DMS79 treated with DMSO at 0.1 percent for 48 hours (cell line): ENCODE measurements at regions not wholly inside any gene's neighbourhood (a gene's known extent, or its start where the extent isn't known, plus 50 kb on each side); places are given as distances from the start of the nearest gene placed in this dataset.
"Not testable (repeated sequence)": the region's sequence is repeated elsewhere in the genome, so short reads cannot be mapped to it uniquely, and the experiment has no call there.

Experiments used
- DNase-seq: peaks from one replicate; lab custom pipeline; 2025; lab: John Stamatoyannopoulos, UW

DNA sequence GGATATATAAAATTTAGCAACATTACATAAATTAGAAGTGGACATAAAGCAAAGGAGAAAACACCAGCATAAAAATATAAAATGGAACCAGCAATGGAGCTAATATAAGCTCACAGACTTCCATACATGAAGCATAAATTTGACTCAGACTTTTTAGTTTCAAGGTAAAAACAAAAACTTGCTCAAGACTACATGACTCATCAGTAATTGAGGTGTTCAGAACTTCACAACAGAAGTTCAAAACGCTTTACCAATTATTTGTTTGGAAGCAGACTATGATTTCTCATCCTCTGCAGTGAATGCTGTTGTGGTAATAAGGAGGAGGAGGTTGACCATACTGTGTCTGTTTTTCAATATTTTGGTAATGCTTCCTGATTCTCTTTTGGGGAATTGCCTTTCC, 192.0 kb upstream of the MEIS1 start:
- not testable (repeated sequence) for DNase-seq

DNA sequence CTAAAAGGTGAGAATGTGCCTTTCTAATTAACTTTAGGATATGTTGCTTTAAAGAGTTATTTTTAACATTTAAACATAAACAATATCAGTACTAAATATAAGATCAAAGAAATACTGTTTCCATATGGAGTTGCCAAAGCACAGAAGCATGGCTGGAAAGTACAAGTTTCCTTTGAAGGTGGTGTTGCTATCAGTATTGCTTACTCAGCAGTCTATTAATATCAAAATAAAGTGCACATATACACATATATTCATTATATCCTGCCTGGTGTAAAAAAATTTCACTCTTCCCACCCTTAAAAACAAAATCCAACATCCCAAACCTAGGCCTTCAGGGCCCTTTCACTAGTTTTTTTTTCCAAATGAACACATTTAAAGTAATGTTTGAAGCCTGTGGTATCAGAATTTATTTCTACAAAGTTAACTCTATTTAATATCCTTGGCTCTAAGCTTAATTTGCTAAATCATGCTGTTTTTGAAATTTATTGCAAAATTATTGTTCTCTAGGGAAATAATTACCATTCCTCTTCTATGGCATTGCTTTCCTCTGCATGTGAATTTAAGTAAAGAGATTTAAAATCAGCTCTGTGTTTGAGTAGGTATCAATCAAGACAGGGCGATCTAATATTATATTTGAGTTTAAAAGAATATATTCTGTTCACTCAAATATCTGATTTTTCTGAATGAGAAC, 192.7 kb upstream of the MEIS1 start:
- no peak for DNase-seq

DNA sequence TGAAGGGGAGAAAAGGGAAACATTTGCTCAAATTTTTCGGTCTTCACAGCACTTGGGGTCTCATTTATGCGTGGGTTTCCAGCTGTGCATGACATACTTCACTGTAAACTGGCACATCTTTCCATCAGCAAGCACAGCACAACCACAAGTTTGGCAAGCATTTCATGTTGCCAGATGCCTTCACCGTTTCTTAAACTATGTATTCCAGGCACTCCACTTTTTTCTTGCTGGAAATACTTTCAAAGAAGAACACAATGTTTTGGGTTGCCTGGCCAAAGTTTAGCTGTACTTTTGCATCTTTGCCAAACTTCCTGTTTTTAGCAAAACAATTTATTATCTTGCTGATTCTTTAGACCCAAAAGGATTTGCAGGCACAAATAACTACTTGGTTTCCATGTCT, 194.6 kb upstream of the MEIS1 start:
- no peak for DNase-seq

DNA sequence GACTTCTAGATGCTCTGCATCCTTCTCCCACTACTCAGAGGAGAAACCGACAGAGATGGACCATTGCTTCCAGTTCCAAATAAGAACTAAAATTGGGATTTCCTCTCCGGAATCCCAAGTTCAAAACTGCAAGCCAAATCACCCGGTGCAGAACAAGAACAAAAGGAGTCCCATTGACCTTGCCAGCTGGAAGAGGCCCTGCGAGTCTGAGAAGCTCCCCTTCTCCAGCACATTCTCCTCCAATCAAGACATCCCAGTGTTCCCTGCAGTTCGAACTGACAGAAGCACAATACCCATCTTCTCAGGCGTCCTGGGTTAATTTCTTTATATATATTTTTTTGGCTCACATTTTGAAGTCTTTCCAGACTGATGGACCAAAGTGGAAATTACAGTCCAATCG, 195.3 kb upstream of the MEIS1 start:
- no peak for DNase-seq

DNA sequence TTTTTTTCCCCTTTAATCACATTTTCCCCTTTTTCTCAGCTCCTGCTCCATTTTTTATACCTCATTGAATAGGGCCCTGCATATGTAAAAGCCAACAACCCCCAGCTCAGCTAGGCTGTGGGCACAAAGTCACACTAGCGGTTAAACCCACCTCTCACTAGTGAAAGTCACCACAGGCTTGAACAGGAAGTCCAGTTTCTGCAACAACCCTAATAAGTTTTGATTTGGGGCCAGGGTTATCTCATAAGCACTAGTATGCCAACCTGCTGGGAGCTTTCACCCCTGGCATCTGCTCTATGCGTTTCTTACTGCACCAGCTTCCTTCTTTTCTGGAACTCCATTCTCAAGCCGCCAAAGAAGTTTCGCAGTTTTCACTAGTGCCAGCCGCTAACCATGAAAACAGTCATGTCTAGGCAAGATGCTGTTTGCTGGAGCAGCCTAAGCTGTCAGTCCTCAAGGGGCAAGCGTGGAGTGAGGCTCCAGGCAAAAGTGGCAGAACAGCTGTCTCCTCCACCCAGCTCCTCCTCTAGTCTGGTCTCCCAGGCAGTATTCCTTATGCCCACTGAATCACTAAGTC, 197.0 kb upstream of the MEIS1 start:
- DNase-seq: peak; percentile 34

DNA sequence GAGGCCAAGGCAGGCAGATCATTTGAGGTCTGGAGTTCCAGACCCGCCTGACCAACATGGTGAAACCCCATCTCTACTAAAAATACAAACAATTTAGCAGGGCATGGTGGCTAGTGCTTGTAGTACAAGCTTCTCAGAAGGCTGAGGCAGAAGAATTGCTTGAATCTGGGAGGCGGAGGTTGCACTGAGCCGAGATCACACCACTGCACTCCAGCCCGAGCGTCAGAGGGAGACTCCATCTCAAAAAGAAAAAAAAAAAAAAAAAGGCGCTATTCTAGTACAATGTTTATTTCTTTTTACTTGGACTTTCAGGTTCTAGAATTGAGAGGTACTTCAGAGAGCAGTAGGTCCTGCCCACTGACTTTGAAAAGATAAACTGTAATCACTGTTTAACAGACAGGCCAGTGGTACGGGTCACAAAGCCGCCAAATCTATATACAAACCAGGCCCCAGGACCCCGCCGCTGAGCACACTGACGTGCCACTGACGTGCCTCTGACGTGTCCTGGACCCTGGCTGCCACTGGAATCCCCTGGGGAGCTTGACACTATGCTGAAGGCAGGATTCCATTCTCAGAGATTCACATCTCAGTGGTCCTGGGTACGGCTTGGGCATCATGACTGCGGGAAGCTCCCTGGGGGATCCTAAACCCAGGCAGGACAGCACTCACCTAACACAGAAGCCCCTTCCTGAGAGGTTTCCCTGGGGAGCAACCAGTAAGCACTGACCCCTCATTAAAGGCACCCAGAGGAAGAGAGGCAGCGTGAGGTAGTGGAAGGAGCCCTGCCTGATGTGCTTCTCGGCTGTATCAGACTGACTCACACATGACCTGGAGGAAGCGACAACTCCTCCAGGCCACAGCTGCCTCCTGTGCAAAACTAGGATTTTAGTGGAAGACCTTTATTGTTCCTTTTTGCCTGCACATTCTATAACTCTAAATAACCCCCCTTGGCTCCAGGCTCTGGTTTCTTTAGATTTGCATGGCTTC, 197.8 kb upstream of the MEIS1 start:
- DNase-seq: peak; percentile 51

DNA sequence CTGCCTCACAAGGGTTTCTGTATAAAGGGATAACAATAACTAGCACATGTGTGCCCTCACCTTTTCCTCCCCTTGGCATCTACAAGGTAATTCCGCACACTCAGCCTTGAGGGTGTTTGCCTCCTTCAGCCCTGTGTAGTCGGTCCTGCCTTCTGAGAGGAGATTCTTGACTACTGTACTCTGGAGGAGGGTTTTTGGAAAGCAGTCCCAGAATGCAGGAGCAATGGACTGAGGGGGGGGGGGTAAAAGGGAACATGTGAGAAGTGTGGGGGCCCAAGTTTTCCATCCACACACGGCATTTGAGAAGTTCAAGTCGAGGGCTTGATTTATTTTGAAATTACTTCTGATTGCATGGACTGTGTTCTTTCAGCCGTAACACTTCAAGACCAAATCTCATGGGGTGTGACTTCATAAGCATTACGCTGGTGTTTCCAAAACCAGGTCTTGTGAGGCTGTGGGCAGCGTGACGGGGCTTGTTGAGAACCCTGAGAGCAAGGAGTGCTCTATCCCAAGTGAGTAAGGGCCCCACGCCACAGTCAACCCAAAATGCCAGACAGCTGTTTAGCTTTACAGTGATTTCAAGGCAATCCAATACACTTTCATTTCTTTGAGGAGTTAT, 198.7 kb upstream of the MEIS1 start:
- peak; percentile 97 for DNase-seq

DNA sequence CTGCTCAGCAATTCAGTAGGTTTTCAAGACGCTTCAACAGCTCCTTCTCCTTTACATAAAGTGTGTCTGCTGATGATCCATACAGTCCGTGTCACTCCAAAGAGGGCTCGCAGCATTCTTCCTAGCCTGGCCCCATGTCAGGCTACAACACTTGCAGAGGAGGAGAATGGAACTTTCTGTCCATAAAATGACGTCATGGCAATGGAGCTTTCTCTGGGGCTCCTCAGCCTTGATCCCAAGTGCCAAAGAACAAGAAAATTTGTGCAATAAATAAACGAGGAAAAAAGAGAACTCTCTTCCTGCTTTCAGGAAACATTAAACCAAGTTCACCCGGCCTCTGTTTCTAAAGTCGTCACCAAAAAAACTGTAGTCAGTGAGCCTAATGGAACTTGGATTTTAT, 199.5 kb upstream of the MEIS1 start:
- no peak for DNase-seq

DNA sequence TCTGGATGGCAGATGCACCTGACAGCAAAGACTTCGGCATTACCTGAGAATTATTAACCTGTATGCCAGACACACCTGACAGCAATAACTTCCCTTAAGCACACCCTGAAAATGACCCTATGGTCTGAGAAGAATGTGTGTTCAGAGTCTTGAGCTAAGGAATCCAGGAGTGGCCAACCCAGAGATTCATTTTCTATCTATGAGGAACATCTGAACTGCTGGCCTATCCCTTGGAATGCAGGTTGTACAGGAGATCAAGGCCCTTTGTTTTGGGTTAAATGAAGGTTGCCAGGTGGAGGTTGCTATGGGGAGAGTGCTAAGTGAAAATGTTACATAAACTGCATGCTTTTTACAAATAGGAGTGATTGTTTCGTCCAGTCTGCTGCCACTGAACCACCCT, 200.9 kb upstream of the MEIS1 start:
- DNase-seq: no peak

DNA sequence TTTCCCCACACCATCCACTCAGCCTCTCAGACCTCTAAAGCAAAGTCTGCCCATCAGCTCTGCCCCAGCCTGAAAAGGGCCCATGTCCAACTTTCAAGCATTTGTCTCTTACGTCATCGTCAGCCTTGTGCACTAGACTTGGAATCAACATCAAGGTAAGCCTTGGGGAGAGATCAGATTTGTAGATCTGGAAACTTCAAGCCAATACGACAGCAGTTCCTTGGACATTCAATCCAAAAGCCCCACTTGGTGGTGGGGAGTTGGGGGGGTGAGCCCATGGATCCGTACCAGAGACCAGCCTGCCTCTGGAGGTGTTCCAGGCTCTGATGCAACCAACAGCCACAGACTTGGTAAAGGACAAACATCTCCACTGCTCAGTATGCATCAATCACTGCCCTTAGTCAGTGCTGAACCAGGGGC, 206.8 kb upstream of the MEIS1 start:
- DNase-seq: no peak

DNA sequence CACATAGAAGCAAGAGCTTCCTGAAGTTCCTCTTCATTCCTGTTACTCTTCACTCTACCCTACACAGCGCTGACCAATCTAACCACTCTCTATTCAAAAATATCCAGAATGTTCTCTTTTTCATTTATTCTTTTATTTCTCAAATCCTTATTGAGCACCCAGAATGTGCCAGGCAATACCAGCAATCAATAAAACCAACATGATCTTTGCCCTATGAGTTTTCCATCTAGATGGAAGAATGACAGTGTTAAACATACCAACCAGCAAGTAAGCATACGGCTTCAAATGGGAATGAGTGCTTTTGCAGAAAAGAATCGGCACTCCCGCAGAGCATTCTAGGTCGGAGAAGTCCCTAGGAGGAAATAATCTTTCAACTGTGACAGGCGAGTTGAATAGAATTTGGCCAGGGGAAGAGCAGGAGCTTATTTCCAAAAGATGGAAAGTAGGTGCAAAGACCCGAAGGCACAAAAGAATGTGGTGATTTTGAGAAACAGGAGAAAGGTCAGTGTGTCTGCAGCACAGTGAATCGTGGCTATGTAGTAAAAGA, 217.8 kb upstream of the MEIS1 start:
- no peak for DNase-seq

DNA sequence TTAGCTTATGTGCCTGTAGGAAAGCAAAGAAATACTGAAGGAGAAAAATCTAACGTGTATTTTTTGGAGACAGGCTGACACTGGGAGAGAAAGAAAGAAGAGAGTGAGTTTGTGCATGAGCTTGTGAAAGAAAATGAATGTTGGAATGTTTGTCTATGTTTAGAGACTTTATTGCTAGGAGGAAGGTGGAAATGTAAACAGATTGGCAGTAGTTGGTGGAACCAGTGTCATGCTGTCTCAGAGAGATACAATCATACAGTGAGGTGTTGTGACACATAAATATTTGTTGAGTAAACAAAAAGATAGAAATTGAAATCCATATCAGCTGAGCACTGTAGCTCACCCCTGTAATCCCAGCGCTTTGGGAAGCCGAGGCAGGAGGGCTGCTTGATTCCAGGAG, 222.2 kb upstream of the MEIS1 start:
- DNase-seq: no peak

DNA sequence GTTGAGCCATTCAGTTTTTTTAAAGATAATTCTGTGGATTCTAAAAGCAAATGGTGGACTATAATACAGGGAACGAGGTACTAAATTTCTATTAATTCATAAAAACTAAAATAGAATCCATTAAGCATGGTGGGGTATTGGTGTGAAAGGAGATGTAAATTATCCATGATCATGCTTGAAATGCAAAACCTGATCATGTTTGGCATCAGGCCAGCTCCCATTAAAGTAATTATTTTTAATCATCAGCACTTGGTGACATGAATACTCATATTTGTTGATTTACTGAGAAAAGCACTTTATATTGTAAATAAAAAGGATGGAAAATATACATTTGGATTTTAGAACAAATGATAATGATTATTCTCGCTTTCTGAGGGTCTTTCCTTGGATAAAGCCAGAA, 232.3 kb upstream of the MEIS1 start:
- DNase-seq: no peak

DNA sequence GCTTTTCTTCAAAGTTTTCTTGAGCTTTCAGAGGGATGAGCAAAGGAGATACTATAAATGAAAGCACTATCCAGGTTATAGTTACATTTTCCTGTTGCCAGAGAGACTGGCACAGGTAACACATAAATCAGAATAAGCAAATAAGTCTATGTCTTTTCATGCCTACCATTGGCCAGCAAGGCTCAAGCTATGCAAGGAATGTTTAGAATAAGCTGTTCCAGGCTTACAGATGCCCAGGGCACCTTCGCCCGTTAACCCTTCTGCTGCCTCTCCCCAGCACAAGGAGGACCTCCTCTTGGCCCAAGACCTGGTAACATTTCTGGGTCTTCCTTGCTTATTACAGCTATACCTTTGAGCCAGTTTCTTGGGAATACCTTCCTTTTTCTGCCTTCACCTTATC, 233.7 kb upstream of the MEIS1 start:
- DNase-seq: no peak

DNA sequence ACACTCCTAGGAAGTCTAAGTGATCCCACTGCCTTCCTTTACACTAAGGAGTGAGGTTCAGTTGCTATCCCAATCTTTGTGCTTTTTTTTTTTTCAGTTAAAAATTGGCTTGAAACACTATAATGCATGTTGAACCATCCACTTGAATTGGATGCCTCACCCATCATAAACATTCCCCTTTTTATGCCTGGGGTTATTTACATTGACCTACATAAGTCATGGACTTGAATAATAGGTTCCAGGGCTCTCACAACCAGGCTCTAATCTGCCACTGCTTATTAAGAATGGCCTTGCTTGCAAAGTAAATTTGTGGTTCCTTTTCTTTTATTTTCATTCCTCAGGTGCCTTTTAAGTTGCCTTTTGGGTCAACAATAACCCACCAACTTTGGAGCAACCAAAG, 236.1 kb upstream of the MEIS1 start:
- DNase-seq: no peak

DNA sequence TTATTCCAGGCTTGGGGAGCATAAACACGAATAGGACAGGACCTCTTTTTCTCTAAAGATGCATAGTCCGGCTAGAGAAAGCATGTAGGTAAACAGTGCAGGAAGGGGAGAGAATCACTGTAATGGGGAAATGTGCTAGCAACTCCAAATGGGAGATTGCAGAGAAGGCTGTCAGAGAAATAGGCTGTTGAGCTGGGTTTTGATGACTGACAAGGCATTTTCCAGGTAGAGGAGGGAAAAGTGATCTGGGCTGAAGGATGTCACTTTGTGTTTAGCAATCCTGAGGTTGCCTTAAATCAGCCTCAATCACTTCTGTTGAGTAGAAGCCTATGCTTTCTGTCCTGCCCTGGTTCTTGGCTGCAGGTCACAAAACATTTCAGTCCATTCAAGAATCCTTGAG, 242.0 kb upstream of the MEIS1 start:
- DNase-seq: no peak

DNA sequence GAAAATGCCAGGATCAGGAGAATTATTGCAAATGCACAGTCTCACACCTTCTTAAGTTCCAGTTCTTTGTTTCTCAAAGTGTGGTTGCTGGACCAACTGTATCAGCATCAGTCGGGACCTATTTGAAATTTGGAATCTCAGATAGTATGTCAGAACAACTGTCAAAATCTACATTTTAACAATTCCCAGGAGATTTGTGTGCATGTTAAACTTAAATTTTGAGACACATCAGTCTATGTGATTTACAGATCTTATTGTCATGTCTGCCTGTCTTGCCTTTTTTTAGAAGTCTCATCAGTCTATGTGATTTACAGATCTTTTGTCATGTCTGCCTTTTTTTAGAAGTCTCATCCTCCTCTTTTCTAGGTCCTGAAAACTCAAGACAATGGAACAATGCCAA, 243.6 kb upstream of the MEIS1 start:
- no peak for DNase-seq

DNA sequence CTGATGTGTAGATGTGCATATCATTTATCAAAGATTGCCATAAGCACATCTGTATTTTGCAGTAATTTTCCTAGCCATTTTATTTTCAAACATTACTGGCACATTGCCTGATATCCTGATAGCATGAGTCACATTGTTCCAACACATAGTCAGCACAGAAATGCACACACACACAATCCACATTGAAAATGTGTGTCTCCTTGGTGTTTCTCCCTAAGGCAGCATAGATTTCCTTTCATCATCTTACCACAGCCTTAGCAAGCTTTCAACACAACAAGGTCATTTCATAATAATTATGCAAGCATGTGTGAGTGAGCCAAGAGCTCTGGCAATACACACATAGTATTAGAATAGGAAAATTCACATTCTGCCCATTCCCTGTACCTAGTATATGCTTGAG, 245.4 kb upstream of the MEIS1 start:
- DNase-seq: no peak

DNA sequence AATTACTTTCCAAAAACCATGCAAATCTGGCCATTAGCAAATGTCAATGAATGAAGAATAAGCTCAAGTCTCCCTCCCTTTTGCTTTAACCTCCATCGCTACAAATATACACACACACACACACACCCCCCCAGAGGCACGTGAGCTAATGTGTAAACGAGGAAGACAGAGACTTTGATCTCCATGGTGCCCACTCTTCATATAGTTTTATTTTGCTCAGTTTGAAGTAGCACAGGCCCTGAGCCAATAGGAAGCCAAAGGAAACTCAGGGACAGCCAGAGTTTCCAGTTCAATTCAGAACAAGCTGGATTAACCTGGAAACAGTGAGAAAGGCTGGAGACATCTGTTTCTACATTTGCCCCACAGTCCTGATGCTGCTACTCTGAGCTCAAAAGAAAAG, 248.4 kb upstream of the MEIS1 start:
- DNase-seq: no peak

DNA sequence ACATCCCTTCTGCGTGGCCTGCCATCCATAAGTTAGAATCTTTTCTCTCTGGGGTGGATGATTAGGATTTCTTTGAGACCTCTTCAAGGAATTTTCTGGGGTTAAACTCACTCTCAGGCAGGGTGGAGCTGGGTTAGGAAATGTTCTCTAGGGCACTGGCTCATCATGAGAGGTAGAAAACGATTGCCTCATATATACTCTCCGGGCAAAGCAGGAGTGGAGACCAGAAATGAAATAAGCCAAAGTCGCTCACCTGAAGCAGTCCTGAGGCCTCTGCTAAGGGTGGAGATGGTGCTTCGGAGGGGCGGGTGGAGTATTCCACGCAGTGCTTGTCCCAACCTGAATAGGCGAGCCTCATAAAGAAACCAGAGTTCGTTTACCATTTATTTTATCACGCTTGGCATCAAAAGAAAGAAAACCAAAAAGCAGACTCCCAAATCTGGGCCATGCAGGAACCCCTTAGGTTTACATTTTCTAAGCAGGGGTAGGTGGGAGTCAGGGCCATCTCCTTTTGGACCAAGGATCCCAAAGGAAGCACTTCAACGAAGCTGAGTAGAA, 249.3 kb upstream of the MEIS1 start:
- DNase-seq: no peak

DNA sequence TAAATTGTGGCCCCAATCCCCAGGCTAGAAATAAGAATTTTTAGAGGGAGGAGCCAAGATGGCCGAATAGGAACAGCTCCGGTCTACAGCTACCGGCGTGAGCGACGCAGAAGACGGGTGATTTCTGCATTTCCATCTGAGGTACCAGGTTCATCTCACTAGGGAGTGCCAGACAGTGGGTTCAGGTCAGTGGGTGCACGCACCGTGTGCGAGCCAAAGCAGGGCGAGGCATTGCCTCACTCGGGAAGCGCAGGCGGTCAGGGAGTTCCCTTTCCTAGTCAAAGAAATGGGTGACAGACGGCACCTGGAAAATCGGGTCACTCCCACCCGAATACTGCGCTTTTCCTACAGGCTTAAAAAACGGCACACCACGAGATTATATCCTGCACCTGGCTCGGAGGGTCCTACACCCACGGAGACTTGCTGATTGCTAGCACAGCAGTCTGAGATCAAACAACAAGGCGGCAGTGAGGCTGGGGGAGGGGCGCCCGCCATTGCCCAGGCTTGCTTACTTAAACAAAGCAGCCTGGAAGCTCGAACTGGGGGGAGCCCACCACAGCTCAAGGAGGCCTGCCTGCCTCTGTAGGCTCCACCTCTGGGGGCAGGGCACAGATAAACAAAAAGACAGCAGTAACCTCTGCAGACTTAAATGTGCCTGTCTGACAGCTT, 257.7 kb upstream of the MEIS1 start:
- not testable (repeated sequence) for DNase-seq
